ENCODE measurements at regions not wholly inside any gene's neighbourhood (a gene's known extent, or its start where the extent isn't known, plus 50 kb on each side); places are given as distances from the start of the nearest gene placed in this dataset.

DNA sequence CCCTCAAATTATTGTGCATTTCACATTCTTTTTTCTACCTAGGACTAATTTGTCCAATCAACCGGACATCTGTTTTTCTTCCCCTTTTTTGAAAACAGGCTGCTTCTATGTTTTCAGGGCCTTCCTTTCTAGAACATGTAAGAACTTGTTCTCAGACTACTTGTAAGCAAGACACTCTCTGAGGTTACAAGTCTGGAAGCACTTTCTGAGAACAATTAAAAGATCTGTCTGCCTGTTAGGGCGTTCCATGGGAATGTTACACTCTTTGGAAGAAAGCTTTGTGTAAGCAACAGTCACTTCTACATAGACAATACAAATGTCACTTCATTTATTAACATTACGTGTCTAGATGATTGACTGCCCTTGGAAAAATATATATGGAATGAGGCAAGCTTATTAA lies 50.9 kb upstream of the HSPB3 start:
- no peak for DNase-seq (ENCODE audit: low spot score)
- TF ChIP-seq TAF1 (conservative IDR thresholded peaks at IDR 0.05) (no peak), CTCF (IDR thresholded peaks at IDR 0.05; ENCODE audit: low read depth, low read length, missing input control) (no peak), ATF3 (IDR thresholded peaks at IDR 0.05) (no peak), HNF4G (IDR thresholded peaks at IDR 0.05) (no peak), JUND (IDR thresholded peaks at IDR 0.05) (no peak), RAD21 (IDR thresholded peaks at IDR 0.05) (no peak), EGR1 (IDR thresholded peaks at IDR 0.05; ENCODE audit: low read depth in 2 of 2) (no peak), FOXA1 (IDR thresholded peaks at IDR 0.05) (no peak)
- TF ChIP-seq, protein P1, sequence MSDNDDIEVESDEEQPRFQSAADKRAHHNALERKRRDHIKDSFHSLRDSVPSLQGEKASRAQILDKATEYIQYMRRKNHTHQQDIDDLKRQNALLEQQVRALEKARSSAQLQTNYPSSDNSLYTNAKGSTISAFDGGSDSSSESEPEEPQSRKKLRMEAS (IDR thresholded peaks at IDR 0.05) = no peak
- WGBS = 84% methylated on average over 3 of the region's 3 CpGs
- Histone ChIP-seq H3K9ac (ENCODE audit: low read depth in 1 of 2, low read length in 2 of 2) (no peak overlapping the region), H3K4me3 (ENCODE audit: low read depth in 1 of 3, low read length in 3 of 3) (no peak overlapping the region), H3K4me1 (ENCODE audit: control insufficient read depth in 4 of 4, insufficient read depth in 4 of 4, low read length in 3 of 4) (no peaks in the 10 kb centered on the region), H3K9me3 (ENCODE audit: control insufficient read depth in 4 of 4, low read length in 3 of 4) (no peaks in the 10 kb centered on the region), H3K27me3 (ENCODE audit: control insufficient read depth in 4 of 4, insufficient read depth in 4 of 4, low read length in 3 of 4) (no peaks in the 10 kb centered on the region), H3K36me3 (ENCODE audit: control insufficient read depth in 4 of 4, insufficient read depth in 3 of 4, low read depth in 1 of 4, low read length in 3 of 4) (no peaks in the 10 kb centered on the region), H3K27ac (ENCODE audit: low read depth in 1 of 2, low read length in 2 of 2) (no peak overlapping the region)

- no peak overlapping the region for H3K27ac ChIP-seq (ENCODE audit: low read depth in 1 of 2, low read length in 2 of 2)
- H3K9ac ChIP-seq (ENCODE audit: low read depth in 1 of 2, low read length in 2 of 2) = no peak overlapping the region
- no peak overlapping the region for H3K4me3 ChIP-seq (ENCODE audit: low read depth in 1 of 3, low read length in 3 of 3)
- no peaks in the 10 kb centered on the region for H3K9me3 ChIP-seq (ENCODE audit: control insufficient read depth in 4 of 4, low read length in 3 of 4)
- no peaks in the 10 kb centered on the region for H3K27me3 ChIP-seq (ENCODE audit: control insufficient read depth in 4 of 4, insufficient read depth in 4 of 4, low read length in 3 of 4)
- DNase-seq (ENCODE audit: low spot score) = no peak
- TF ChIP-seq RXRA (IDR thresholded peaks at IDR 0.05) (no peak), SP1 (IDR thresholded peaks at IDR 0.05) (no peak), FOXA1 (IDR thresholded peaks at IDR 0.05) (no peak), YY1 (IDR thresholded peaks at IDR 0.05) (no peak), JUND (IDR thresholded peaks at IDR 0.05) (no peak), CTCF (IDR thresholded peaks at IDR 0.05; ENCODE audit: low read depth, low read length, missing input control) (no peak), EGR1 (IDR thresholded peaks at IDR 0.05; ENCODE audit: low read depth in 2 of 2) (no peak), HNF4G (IDR thresholded peaks at IDR 0.05) (no peak), TAF1 (conservative IDR thresholded peaks at IDR 0.05) (no peak), GABPA (IDR thresholded peaks at IDR 0.05 in 1 of 2, conservative IDR thresholded peaks at IDR 0.05 in 1 of 2) (no peak), FOXA2 (IDR thresholded peaks at IDR 0.05) (no peak), RAD21 (IDR thresholded peaks at IDR 0.05) (no peak)
- TF ChIP-seq, protein P1 (IDR thresholded peaks at IDR 0.05) = no peak
- TF ChIP-seq, protein P2, sequence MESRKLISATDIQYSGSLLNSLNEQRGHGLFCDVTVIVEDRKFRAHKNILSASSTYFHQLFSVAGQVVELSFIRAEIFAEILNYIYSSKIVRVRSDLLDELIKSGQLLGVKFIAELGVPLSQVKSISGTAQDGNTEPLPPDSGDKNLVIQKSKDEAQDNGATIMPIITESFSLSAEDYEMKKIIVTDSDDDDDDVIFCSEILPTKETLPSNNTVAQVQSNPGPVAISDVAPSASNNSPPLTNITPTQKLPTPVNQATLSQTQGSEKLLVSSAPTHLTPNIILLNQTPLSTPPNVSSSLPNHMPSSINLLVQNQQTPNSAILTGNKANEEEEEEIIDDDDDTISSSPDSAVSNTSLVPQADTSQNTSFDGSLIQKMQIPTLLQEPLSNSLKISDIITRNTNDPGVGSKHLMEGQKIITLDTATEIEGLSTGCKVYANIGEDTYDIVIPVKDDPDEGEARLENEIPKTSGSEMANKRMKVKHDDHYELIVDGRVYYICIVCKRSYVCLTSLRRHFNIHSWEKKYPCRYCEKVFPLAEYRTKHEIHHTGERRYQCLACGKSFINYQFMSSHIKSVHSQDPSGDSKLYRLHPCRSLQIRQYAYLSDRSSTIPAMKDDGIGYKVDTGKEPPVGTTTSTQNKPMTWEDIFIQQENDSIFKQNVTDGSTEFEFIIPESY (IDR thresholded peaks at IDR 0.05) = no peak
- TF ChIP-seq, protein P3, sequence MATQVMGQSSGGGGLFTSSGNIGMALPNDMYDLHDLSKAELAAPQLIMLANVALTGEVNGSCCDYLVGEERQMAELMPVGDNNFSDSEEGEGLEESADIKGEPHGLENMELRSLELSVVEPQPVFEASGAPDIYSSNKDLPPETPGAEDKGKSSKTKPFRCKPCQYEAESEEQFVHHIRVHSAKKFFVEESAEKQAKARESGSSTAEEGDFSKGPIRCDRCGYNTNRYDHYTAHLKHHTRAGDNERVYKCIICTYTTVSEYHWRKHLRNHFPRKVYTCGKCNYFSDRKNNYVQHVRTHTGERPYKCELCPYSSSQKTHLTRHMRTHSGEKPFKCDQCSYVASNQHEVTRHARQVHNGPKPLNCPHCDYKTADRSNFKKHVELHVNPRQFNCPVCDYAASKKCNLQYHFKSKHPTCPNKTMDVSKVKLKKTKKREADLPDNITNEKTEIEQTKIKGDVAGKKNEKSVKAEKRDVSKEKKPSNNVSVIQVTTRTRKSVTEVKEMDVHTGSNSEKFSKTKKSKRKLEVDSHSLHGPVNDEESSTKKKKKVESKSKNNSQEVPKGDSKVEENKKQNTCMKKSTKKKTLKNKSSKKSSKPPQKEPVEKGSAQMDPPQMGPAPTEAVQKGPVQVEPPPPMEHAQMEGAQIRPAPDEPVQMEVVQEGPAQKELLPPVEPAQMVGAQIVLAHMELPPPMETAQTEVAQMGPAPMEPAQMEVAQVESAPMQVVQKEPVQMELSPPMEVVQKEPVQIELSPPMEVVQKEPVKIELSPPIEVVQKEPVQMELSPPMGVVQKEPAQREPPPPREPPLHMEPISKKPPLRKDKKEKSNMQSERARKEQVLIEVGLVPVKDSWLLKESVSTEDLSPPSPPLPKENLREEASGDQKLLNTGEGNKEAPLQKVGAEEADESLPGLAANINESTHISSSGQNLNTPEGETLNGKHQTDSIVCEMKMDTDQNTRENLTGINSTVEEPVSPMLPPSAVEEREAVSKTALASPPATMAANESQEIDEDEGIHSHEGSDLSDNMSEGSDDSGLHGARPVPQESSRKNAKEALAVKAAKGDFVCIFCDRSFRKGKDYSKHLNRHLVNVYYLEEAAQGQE (IDR thresholded peaks at IDR 0.05) = no peak
- 86% methylated on average over 4 of the region's 4 CpGs for WGBS
- no peaks in the 10 kb centered on the region for H3K4me1 ChIP-seq (ENCODE audit: control insufficient read depth in 4 of 4, insufficient read depth in 4 of 4, low read length in 3 of 4)
- no peaks in the 10 kb centered on the region for H3K36me3 ChIP-seq (ENCODE audit: control insufficient read depth in 4 of 4, insufficient read depth in 3 of 4, low read depth in 1 of 4, low read length in 3 of 4)
These were observed 51.5 kb upstream of the HSPB3 start for GRCh38 chr5:54403885-54404416.
